Activated CD8-positive, alpha-beta T cell treated with anti-CD3 and anti-CD28 coated beads for 36 hours (primary cell): ENCODE measurements at regions not wholly inside any gene's neighbourhood (a gene's known extent, or its start where the extent isn't known, plus 50 kb on each side); places are given as distances from the start of the nearest gene placed in this dataset.

Experiments used
- ATAC-seq: fragments of 200-7000 bp; cut with Tn5 transposase; one replicate; pipeline ENCODE4 v1.10.0; 2021; ENCODE audit warnings: mild to moderate bottlenecking, moderate library complexity
- CTCF ChIA-PET: fragments of 350-600 bp; sonication (Branson Sonifier 250); formaldehyde crosslinking; loops from one replicate; lab custom pipeline; 2021; ENCODE audit warnings: antibody characterized with exemption; lab: Charles Lee
- POLR2A ChIA-PET: fragments of 350-600 bp; sonication (Branson Sonifier 250); formaldehyde crosslinking; loops from one replicate; lab custom pipeline; 2021; ENCODE audit warnings: antibody characterized with exemption; lab: Charles Lee
- DNase-seq: peaks from one replicate; pipeline ENCODE4 v3.0.0-alpha.2; 2020
- H3K27ac Mint-ChIP-seq: one replicate; pipeline ENCODE4 v1.8.0; 2021; ENCODE audit warnings: mild to moderate bottlenecking, mixed read lengths
- H3K27me3 Mint-ChIP-seq: one replicate; pipeline ENCODE4 v1.8.0; 2021; ENCODE audit warnings: mixed read lengths
- H3K36me3 Mint-ChIP-seq: one replicate; pipeline ENCODE4 v1.8.0; 2021; ENCODE audit warnings: low read depth, mixed read lengths
- H3K4me1 Mint-ChIP-seq: one replicate; pipeline ENCODE4 v1.8.0; 2021; ENCODE audit warnings: low read depth, mixed read lengths
- H3K4me3 Mint-ChIP-seq: one replicate; pipeline ENCODE4 v1.8.0; 2021; ENCODE audit warnings: mild to moderate bottlenecking, moderate library complexity, mixed read lengths
- H3K9me3 Mint-ChIP-seq: one replicate; pipeline ENCODE4 v1.8.0; 2021; ENCODE audit warnings: mixed read lengths
- intact Hi-C: fragments of 100-400 bp; cut with micrococcal nuclease; formaldehyde crosslinking; loops from one replicate; pipeline ENCODE4 v1.10.0; 2022
- TF ChIP-seq, protein P1 (sequence below): fragments of 200-600 bp; IDR thresholded peaks from one replicate; pipeline ENCODE4 v1.8.0; 2022; ENCODE audit warnings: antibody characterized with exemption, mild to moderate bottlenecking

DNA sequence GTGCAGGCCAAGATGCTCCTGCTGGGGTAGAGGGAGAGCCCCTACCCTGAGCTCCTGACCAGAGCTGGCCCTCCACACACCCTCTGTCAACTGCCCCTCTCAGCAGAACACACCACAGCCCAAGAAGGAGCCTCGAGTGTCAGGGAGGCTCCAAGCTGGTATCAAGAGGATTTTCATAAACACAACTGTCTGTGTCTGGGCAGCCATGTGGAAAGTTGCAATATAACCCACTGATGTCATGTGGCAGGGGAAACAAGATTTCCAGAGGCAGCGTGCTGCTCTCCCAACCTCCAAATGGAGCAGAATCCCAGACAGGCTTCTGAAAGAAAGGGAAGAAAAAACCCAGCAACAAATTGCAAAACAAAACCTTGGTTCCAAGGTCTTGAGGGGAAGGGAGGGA, 569.9 kb downstream of the BUD13 start:
- TF ChIP-seq, protein P1, sequence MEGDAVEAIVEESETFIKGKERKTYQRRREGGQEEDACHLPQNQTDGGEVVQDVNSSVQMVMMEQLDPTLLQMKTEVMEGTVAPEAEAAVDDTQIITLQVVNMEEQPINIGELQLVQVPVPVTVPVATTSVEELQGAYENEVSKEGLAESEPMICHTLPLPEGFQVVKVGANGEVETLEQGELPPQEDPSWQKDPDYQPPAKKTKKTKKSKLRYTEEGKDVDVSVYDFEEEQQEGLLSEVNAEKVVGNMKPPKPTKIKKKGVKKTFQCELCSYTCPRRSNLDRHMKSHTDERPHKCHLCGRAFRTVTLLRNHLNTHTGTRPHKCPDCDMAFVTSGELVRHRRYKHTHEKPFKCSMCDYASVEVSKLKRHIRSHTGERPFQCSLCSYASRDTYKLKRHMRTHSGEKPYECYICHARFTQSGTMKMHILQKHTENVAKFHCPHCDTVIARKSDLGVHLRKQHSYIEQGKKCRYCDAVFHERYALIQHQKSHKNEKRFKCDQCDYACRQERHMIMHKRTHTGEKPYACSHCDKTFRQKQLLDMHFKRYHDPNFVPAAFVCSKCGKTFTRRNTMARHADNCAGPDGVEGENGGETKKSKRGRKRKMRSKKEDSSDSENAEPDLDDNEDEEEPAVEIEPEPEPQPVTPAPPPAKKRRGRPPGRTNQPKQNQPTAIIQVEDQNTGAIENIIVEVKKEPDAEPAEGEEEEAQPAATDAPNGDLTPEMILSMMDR, result no peak
- Mint-ChIP-seq H3K27ac (no peak overlapping the region), H3K9me3 (no peaks in the 10 kb centered on the region), H3K36me3 (no peaks in the 10 kb centered on the region), H3K4me1 (no peaks in the 10 kb centered on the region), H3K4me3 (no peak overlapping the region), H3K27me3 (no peaks in the 10 kb centered on the region)
- DNase-seq (no peak), ATAC-seq (no peak)
- ChIA-PET POLR2A (no interaction called here), CTCF (no interaction called here)
- intact Hi-C loops, result no loop called here

DNA sequence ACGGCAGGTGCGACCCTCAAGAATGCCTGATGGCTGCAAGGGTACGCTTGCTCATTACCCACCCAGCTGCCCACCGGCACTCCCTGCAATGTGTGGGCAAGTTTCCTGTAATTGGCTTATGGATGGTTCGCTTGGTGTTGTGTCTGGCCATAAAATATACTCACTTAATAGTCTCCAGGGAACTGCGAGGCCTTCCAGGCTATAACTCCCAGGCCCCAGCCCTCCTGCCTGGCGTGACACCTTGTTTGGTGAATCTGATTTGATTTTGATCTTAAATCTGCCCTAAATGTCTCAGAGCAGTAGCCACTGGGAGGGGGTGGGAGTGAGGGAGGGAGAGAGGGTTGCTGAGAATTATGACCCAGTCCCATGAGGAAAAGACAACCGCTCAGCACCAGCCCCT, 572.2 kb downstream of the BUD13 start:
- no peaks in the 10 kb centered on the region for H3K36me3 Mint-ChIP-seq
- TF ChIP-seq, protein P1, result no peak
- no peak overlapping the region for H3K27ac Mint-ChIP-seq
- POLR2A ChIA-PET, result no interaction called here
- no peaks in the 10 kb centered on the region for H3K4me1 Mint-ChIP-seq
- intact Hi-C loops, result no loop called here
- no peak for ATAC-seq
- H3K27me3 Mint-ChIP-seq, result no peaks in the 10 kb centered on the region
- H3K4me3 Mint-ChIP-seq, result no peak overlapping the region
- H3K9me3 Mint-ChIP-seq, result no peaks in the 10 kb centered on the region
- CTCF ChIA-PET, result no interaction called here
- no peak for DNase-seq

DNA sequence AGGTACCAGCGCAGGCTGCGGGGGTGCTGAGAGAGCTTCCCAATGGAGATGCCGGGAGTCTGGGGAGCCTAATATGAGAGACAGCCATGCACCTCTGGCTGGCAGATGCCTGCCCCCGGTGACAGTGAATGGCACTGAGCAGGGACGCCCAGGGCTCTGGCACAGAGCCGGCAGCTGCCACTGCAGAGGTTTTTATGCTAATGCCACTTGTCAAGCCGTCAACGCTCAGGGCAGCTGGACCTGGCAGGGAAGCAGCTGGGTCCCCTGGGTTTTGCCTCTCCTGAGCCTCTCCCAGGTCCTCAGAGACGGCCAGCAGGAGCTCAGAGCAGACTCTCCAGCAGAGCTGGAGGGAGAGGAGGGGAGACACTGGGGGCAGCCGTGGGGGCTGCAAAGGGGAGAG, 573.6 kb downstream of the BUD13 start:
- H3K9me3 Mint-ChIP-seq, result no peaks in the 10 kb centered on the region
- ATAC-seq (no peak), DNase-seq (no peak)
- ChIA-PET POLR2A (no interaction called here), CTCF (no interaction called here)
- no peak overlapping the region for H3K4me3 Mint-ChIP-seq
- intact Hi-C loops, result no loop called here
- H3K27ac Mint-ChIP-seq, result no peak overlapping the region
- peaks cover 5% of the 10 kb centered on the region for H3K27me3 Mint-ChIP-seq
- no peaks in the 10 kb centered on the region for H3K4me1 Mint-ChIP-seq
- no peaks in the 10 kb centered on the region for H3K36me3 Mint-ChIP-seq
- TF ChIP-seq, protein P1, result no peak

DNA sequence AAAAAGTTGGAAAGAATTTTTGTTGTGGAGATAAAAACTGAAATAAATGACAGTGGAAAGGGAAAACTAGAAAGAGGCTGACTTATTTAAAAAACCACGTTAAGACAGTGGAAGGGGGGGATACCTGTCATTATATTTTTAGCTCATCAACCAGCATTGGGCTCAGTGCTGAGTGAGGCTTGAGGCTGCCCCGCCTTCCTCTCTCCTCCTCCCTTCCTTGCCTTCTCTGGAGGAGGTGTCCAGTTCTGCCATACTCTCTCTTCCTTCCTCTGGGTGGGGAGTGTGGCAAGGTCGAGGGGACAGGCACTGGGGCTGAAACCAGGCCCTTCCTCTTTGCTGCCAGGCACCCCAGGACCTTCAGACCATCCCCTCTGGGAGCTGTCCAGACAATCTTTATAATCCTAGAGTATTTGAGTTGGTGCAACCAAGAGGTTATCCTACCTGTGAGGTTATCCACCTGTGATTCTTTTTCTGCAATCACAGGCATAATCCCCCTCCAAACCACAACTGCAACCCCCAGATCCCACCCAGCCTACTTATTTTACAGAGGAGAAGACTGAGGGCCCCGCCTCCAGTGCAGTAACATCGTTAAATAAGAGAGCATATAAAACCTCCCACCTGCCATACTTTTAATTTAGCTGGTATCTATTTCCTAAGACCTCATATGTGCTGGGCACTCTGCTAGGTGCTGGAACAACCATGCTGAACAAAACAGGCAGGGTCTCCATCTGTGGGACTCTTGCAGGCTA, 578.5 kb downstream of the BUD13 start:
- TF ChIP-seq, protein P1, result no peak
- no peak for DNase-seq
- H3K4me1 Mint-ChIP-seq, result no peaks in the 10 kb centered on the region
- ChIA-PET CTCF (no interaction called here), POLR2A (no interaction called here)
- no peak for ATAC-seq
- intact Hi-C loops, result no loop called here
- no peaks in the 10 kb centered on the region for H3K36me3 Mint-ChIP-seq
- H3K27me3 Mint-ChIP-seq, result peaks cover 22% of the 10 kb centered on the region
- no peak overlapping the region for H3K27ac Mint-ChIP-seq
- no peaks in the 10 kb centered on the region for H3K9me3 Mint-ChIP-seq
- H3K4me3 Mint-ChIP-seq, result no peak overlapping the region

DNA sequence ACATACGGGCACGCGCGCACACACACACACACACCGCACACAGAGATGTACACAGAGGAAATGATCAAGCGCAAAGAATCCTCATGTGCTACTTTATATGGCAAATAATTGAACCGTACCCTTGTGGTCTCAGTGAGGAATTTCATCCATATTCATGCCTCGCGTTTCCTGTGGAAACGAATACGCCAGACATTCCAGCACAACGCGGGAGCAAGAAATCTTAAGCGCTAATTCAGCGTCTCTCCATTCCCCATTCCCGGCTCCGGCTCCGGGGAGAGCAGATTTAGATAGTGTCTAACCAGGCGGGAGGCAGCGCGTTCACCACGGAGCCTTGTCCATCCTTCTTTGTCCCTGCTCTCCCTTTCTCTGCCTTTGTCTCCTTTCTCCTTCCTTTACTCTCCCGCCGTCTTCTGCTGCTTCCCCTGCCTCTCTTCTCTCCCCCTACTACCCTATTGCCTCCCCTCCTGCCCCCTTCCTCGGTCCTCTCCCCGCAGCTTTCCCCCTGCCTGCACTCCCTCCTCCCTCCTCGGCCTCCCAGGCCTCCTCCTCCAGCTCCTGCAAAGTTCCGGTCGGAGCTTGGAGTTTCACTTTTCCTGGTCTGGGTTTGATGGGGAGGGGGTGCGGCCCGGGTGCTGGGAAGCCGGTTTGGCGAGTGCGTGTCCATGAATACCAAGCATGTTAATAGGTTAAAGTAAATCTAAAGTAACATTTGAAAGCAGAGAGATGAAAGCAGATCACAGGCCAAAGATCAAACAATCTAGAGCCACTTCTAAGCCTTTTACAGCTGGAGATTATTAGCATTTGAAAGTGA, 579.3 kb downstream of the BUD13 start:
- TF ChIP-seq, protein P1, result no peak
- no peak overlapping the region for H3K4me3 Mint-ChIP-seq
- DNase-seq, result no peak
- peaks cover 22% of the 10 kb centered on the region for H3K27me3 Mint-ChIP-seq
- POLR2A ChIA-PET, result no interaction called here
- CTCF ChIA-PET, result no interaction called here
- no peak for ATAC-seq
- no peak overlapping the region for H3K27ac Mint-ChIP-seq
- no peaks in the 10 kb centered on the region for H3K9me3 Mint-ChIP-seq
- no peaks in the 10 kb centered on the region for H3K4me1 Mint-ChIP-seq
- intact Hi-C loops, result no loop called here
- no peaks in the 10 kb centered on the region for H3K36me3 Mint-ChIP-seq
